HL-60 (cell line): ENCODE measurements at regions not wholly inside any gene's neighbourhood (a gene's known extent, or its start where the extent isn't known, plus 50 kb on each side); places are given as distances from the start of the nearest gene placed in this dataset.

ENCODE experiments used
- DNase-seq, 2 experiments: peaks; one replicate each; pipeline ENCODE4 v3.0.0-alpha.2; 2010 to 2020; ENCODE audit warnings: low read depth in 1 of 2, low spot score in 1 of 2
- H3K27ac ChIP-seq: fragments of 250-450 bp; sonication (Bioruptor Pico); replicated peaks from 2 replicates; pipeline ENCODE4 v1.5.1; 2020; ENCODE audit warnings: mild to moderate bottlenecking, moderate library complexity
- H3K27me3 ChIP-seq: fragments of 250-450 bp; sonication (Bioruptor Pico); 2 replicates; pipeline ENCODE4 v1.5.1; 2021; ENCODE audit warnings: mild to moderate bottlenecking, moderate library complexity; ENCODE audit not compliant: insufficient read depth, poor library complexity, severe bottlenecking
- H3K4me3 ChIP-seq: replicated peaks from 2 replicates; pipeline ENCODE4 v1.5.1; 2011; ENCODE audit warnings: mild to moderate bottlenecking, control low read depth, low read length; ENCODE audit not compliant: insufficient read depth
- CTCF ChIP-seq: IDR thresholded peaks from one replicate; pipeline ENCODE4 v1.5.1; 2011; ENCODE audit warnings: low read length, control low read depth, inconsistent platforms; ENCODE audit not compliant: insufficient read depth
- GABPA ChIP-seq: IDR thresholded peaks from 2 replicates; pipeline ENCODE4 v1.6.1; 2012; ENCODE audit warnings: low read depth
- POLR2AphosphoS5 ChIP-seq: IDR thresholded peaks from 2 replicates; pipeline ENCODE4 v1.6.1; 2012; ENCODE audit warnings: low read depth
- REST ChIP-seq: IDR thresholded peaks from 2 replicates; pipeline ENCODE4 v1.6.1; 2012; ENCODE audit warnings: low read depth; ENCODE audit not compliant: insufficient replicate concordance
- SPI1 ChIP-seq: IDR thresholded peaks from 2 replicates; pipeline ENCODE4 v1.6.1; 2012; ENCODE audit warnings: low read depth, mild to moderate bottlenecking, borderline replicate concordance

- no peak overlapping the region for H3K4me3 ChIP-seq
- no peak for DNase-seq
- H3K27ac ChIP-seq: no peak overlapping the region
- TF ChIP-seq REST: no peak
- H3K27me3 ChIP-seq: peaks cover 14% of the 10 kb centered on the region
Observed at GRCh38 chr3:22371607-22372291, 620.7 kb upstream of the ZNF385D start.

GRCh38 chr3:22372292-22373062, 621.5 kb upstream of the ZNF385D start:
- H3K4me3 ChIP-seq: no peak overlapping the region
- no peak for DNase-seq
- no peak overlapping the region for H3K27ac ChIP-seq
- peaks cover 14% of the 10 kb centered on the region for H3K27me3 ChIP-seq
- TF ChIP-seq SPI1 (no peak), CTCF (no peak)

GRCh38 chr3:22373182-22373581, 622.2 kb upstream of the ZNF385D start:
- Histone ChIP-seq H3K4me3 (no peak overlapping the region), H3K27me3 (peaks cover 14% of the 10 kb centered on the region)
- TF ChIP-seq SPI1 (no peak), POLR2AphosphoS5 (no peak), REST (no peak), CTCF (no peak), GABPA (no peak)

GRCh38 chr3:22373827-22374226, 622.8 kb upstream of the ZNF385D start:
- Histone ChIP-seq H3K27ac (no peak overlapping the region), H3K27me3 (peaks cover 14% of the 10 kb centered on the region), H3K4me3 (no peak overlapping the region)
- no peak for DNase-seq
- TF ChIP-seq SPI1: no peak
- TF ChIP-seq CTCF: no peak
- no peak for TF ChIP-seq REST
- no peak for TF ChIP-seq GABPA
- no peak for TF ChIP-seq POLR2AphosphoS5

More at GRCh38 chr3:22373182-22373581, 622.2 kb upstream of the ZNF385D start:
- DNase-seq: no peak
- no peak overlapping the region for H3K27ac ChIP-seq
